HPDE6-E6E7 (cell line): ENCODE measurements at regions not wholly inside any gene's neighbourhood (a gene's known extent, or its start where the extent isn't known, plus 50 kb on each side); places are given as distances from the start of the nearest gene placed in this dataset.
"Not testable (repeated sequence)": the region's sequence is repeated elsewhere in the genome, so short reads cannot be mapped to it uniquely, and the experiment has no call there.

Experiments used
- DNase-seq: peaks from one replicate; pipeline ENCODE4 v3.0.0; 2011; ENCODE audit warnings: missing footprints; ENCODE audit errors: extremely low spot score

GRCh38 chr20:17891131-17891530 is 77.5 kb downstream of the SNX5 start:
- DNase-seq = not testable (repeated sequence)

DNA sequence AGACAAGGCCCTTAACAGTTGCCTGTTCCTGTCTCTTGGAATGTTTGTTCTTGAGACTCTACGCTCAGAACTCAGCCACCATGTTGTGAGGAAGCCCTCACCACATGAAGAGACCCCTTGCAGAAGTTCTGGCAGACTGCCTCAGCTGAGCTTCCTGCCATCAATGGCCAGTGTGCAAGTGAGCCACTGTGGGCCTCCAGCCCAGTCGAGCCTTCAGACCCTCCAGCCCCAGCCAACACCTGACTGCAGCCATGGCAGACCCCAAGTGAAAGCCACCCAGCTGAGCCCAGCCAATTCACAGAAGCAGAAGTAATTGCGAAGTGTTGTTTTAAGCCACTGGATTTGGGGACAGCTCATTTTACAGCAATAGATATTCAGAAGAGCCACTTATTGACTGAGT is 78.3 kb downstream of the SNX5 start:
- no peak for DNase-seq

- no peak for DNase-seq
Observed at GRCh38 chr20:17889226-17889625, 79.4 kb downstream of the SNX5 start.

DNA sequence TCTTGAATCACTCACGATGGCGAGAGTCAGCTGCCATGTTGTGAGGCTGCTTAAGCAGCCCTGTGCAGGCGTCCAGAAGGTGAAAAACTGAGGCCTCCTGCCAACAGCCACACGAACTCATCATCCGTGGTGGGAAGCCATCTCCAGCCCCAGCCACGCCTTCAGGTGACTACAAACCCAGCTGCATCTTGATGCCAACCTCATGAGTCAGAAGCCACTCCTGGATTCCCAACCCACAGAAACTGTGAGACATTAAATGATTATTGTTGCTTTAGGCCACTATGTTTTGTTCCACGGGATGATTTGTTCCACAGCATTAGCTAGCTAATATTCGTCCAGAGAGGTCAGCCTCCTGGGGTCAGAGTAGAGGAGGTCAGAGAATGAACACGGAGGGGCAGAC is 80.5 kb downstream of the SNX5 start:
- no peak for DNase-seq

- no peak for DNase-seq
Observed at GRCh38 chr20:17887331-17888030, 81.1 kb downstream of the SNX5 start.

- no peak for DNase-seq
Observed at GRCh38 chr20:17885544-17885943, 83.0 kb downstream of the SNX5 start.

- no peak for DNase-seq
Observed at GRCh38 chr20:17885076-17885475, 83.5 kb downstream of the SNX5 start.

GRCh38 chr20:17884307-17885003 is 84.1 kb downstream of the SNX5 start:
- no peak for DNase-seq

GRCh38 chr20:17883592-17884306 is 84.8 kb downstream of the SNX5 start:
- DNase-seq = no peak

DNA sequence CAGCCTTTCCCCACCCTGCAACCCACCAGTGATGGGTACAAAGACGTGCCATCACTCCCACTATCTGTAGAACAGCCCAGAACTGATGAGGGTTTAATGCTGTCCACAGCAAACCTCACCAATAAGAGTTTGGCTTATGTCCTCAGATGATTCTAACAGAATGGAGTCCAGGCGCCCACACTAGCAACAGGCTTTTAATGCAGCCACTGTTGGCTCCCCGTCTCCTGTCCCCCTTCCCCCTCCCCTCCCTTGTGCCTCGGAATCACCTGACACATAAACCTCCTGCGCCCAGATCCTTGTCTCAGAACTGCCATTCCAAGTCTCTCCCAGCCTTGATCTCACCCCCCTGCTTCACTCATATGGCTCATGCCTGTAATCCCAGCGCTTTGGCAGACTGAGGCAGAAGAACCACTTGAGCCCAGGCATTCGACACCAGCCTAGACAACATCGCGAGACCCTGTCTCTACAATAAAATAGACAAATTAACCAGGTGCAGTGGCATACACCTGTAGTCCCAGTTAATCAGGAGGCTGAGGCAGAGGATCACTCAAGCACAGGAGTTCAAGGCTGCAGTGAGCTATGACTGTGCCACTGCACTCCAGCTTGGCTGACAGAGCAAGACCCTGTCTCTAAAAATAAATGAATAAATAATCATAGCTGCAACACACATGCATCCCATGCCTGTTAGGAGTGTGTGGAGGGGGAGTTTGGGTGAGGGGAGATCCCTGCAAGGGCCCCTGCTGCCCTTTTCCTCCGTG is 85.6 kb downstream of the SNX5 start:
- DNase-seq = no peak

- no peak for DNase-seq
Observed at GRCh38 chr20:17882065-17882833, 86.3 kb downstream of the SNX5 start.

DNA sequence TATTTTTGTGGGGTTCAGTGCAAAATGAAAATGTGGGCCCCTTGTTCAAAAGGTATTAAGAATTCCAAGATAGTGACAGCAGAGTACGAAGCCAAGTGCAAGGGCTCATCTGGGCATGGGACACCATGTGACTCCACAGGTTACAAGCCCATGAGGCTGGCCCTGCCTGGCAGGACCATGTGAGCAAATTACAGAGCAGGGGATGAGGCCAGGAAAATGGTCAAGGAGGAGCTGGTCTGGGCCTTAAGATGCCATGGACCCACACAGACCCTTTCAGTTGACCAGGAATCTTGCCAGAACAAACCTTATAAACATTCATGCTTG is 86.9 kb downstream of the SNX5 start:
- no peak for DNase-seq

DNA sequence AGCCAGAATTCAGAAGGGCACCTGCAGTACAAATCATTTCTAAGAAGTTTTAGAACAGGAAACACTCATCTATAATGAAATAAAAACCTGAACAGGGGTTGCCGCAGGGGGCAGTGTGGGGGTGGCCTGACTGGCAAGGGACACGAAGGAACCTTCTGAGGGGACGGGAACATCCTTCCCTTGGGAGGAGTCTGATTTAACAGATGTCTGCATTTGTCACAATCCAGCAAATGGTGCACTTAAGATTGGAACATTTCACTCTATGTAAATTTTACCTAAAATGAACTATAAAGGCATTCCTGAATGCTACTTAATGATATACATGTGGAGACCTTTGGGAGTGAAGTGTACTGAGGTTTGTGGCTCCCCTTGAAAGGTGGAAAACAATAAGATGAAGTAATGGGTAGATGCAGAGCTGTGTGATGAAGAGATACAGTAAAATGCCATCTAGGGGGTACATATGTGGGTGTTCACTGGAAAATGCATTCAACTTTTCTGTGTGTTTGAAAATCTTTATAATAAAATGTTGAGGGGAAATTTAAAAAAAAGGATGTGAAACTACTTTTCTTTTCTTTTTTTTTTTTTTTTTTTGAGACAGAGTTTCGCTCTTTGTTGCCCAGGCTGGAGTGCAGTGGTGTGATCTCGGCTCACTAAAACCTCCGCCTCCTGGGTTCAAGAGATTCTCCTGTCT is 89.5 kb downstream of the SNX5 start:
- DNase-seq = no peak

- no peak for DNase-seq
Observed at GRCh38 chr20:17878069-17878911, 90.3 kb downstream of the SNX5 start.

- DNase-seq = no peak
Observed at GRCh38 chr20:17875981-17876385, 92.6 kb downstream of the SNX5 start.

GRCh38 chr20:17875106-17875980 is 93.3 kb downstream of the SNX5 start:
- DNase-seq = no peak

DNA sequence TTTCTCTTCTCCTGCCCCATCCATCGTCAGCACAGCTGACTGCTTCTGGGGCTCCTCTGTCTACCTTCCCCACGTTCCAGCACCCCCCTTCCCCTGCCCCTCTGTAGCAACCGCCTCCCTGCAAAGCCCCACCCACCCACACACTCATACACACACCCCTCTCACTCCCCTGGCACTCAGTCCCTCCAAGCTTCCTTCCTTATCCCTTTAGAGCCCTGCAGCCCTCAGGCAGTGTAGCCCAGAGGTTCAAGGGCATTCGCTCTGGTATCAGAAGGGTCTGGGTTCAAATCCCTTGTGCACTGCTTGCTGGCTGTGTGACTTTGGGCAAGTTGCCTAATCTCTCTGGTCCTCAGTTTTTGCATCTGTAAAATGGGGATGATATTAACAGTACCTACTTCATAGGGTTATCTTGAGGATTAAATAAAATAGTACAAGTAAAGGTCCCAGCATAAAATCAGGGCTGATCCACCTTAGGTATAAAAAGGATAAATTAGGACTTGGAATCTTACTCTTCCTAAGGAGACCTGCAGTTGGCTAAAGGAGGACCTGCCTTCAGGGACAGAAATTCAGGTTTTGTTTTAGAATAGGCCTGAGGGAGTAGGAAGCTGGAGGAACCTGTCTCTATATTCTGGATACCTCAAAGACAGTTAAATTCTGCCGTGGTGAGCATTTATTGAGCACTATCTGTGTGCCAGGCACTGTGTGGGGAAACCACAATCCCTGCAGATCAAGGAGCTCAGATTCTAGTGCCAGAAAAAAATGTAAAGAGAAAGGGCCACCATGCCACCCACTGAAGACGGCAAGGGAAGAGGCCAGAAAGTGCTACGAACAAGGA is 94.1 kb downstream of the SNX5 start:
- no peak for DNase-seq
